ENCODE measurements at regions not wholly inside any gene's neighbourhood (a gene's known extent, or its start where the extent isn't known, plus 50 kb on each side); places are given as distances from the start of the nearest gene placed in this dataset.

GRCh38 chr9:631596-631995 is 209.9 kb upstream of the DMRT1 start:
- TF ChIP-seq, protein P1, sequence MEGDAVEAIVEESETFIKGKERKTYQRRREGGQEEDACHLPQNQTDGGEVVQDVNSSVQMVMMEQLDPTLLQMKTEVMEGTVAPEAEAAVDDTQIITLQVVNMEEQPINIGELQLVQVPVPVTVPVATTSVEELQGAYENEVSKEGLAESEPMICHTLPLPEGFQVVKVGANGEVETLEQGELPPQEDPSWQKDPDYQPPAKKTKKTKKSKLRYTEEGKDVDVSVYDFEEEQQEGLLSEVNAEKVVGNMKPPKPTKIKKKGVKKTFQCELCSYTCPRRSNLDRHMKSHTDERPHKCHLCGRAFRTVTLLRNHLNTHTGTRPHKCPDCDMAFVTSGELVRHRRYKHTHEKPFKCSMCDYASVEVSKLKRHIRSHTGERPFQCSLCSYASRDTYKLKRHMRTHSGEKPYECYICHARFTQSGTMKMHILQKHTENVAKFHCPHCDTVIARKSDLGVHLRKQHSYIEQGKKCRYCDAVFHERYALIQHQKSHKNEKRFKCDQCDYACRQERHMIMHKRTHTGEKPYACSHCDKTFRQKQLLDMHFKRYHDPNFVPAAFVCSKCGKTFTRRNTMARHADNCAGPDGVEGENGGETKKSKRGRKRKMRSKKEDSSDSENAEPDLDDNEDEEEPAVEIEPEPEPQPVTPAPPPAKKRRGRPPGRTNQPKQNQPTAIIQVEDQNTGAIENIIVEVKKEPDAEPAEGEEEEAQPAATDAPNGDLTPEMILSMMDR (IDR thresholded peaks at IDR 0.05), result no peak
- TF ChIP-seq POLR2A (IDR thresholded peaks at IDR 0.05), result no peak

Measured in body of pancreas (tissue), 4 donors.